Duodenal mucosa (tissue), 2 donors: ENCODE measurements at regions not wholly inside any gene's neighbourhood (a gene's known extent, or its start where the extent isn't known, plus 50 kb on each side); places are given as distances from the start of the nearest gene placed in this dataset.
"Not testable (repeated sequence)": the region's sequence is repeated elsewhere in the genome, so short reads cannot be mapped to it uniquely, and the experiment has no call there.

Source experiments
- H3K27ac ChIP-seq: one replicate; pipeline ENCODE4 v1.7.0; 2013; ENCODE audit warnings: low read depth, low read length
- H3K27me3 ChIP-seq, 2 donors: one replicate each; pipeline ENCODE4 v1.7.0; 2013; ENCODE audit warnings: low read length in 2 of 2, control low read depth in 1 of 2; ENCODE audit not compliant: insufficient read depth in 2 of 2, control insufficient read depth in 1 of 2
- H3K36me3 ChIP-seq, 2 donors: one replicate each; pipeline ENCODE4 v1.7.0; 2013; ENCODE audit warnings: low read length in 2 of 2, control low read depth in 1 of 2; ENCODE audit not compliant: insufficient read depth in 2 of 2, control insufficient read depth in 1 of 2
- H3K4me1 ChIP-seq, 2 donors: one replicate each; pipeline ENCODE4 v1.7.0; 2013; ENCODE audit warnings: low read length in 2 of 2, control low read depth in 1 of 2; ENCODE audit not compliant: insufficient read depth in 2 of 2, control insufficient read depth in 1 of 2
- H3K4me3 ChIP-seq, 2 donors: one replicate each; pipeline ENCODE4 v1.7.0; 2013; ENCODE audit warnings: low read length in 2 of 2, low read depth in 1 of 2
- H3K9ac ChIP-seq, 2 donors: one replicate each; pipeline ENCODE4 v1.7.0; 2013; ENCODE audit warnings: low read length in 2 of 2, low read depth in 1 of 2
- H3K9me3 ChIP-seq, 2 donors: one replicate each; pipeline ENCODE4 v1.7.0; 2013; ENCODE audit warnings: low read length in 2 of 2, control low read depth in 1 of 2; ENCODE audit not compliant: control insufficient read depth in 1 of 2

GRCh38 chr5:135776457-135776856, 58.0 kb upstream of the SLC25A48 start:
- no peak overlapping the region for H3K9ac ChIP-seq
- H3K4me3 ChIP-seq = no peak overlapping the region
- no peaks in the 10 kb centered on the region for H3K27me3 ChIP-seq
- H3K4me1 ChIP-seq = no peaks in the 10 kb centered on the region
- no peak overlapping the region for H3K27ac ChIP-seq
- H3K36me3 ChIP-seq = no peaks in the 10 kb centered on the region
- H3K9me3 ChIP-seq = no peaks in the 10 kb centered on the region

GRCh38 chr5:135761746-135762145, 72.7 kb upstream of the SLC25A48 start:
- no peaks in the 10 kb centered on the region for H3K27me3 ChIP-seq
- H3K9ac ChIP-seq = no peak overlapping the region

GRCh38 chr5:135759149-135759784, 75.2 kb upstream of the SLC25A48 start:
- H3K4me3 ChIP-seq = no peak overlapping the region

More at GRCh38 chr5:135761746-135762145, 72.7 kb upstream of the SLC25A48 start:
- H3K27ac ChIP-seq = no peak overlapping the region
- no peaks in the 10 kb centered on the region for H3K4me1 ChIP-seq
- no peak overlapping the region for H3K4me3 ChIP-seq
- H3K36me3 ChIP-seq = no peaks in the 10 kb centered on the region
- no peaks in the 10 kb centered on the region for H3K9me3 ChIP-seq

GRCh38 chr5:135753990-135754389, 80.5 kb upstream of the SLC25A48 start:
- Histone ChIP-seq H3K9me3 (no peaks in the 10 kb centered on the region), H3K4me1 (no peaks in the 10 kb centered on the region), H3K36me3 (no peaks in the 10 kb centered on the region)

More at GRCh38 chr5:135759149-135759784, 75.2 kb upstream of the SLC25A48 start:
- Histone ChIP-seq H3K27me3 (no peaks in the 10 kb centered on the region), H3K9ac (no peak overlapping the region), H3K27ac (no peak overlapping the region), H3K36me3 (no peaks in the 10 kb centered on the region), H3K9me3 (no peaks in the 10 kb centered on the region), H3K4me1 (no peaks in the 10 kb centered on the region)

GRCh38 chr5:135750506-135750905, 84.0 kb upstream of the SLC25A48 start:
- H3K4me3 ChIP-seq = no peak overlapping the region
- no peaks in the 10 kb centered on the region for H3K4me1 ChIP-seq
- H3K27ac ChIP-seq = no peak overlapping the region
- no peak overlapping the region for H3K9ac ChIP-seq
- H3K36me3 ChIP-seq = no peaks in the 10 kb centered on the region
- H3K27me3 ChIP-seq = no peaks in the 10 kb centered on the region
- no peaks in the 10 kb centered on the region for H3K9me3 ChIP-seq

More at GRCh38 chr5:135753990-135754389, 80.5 kb upstream of the SLC25A48 start:
- Histone ChIP-seq H3K9ac (no peak overlapping the region), H3K27me3 (no peaks in the 10 kb centered on the region), H3K4me3 (no peak overlapping the region), H3K27ac (no peak overlapping the region)

- no peaks in the 10 kb centered on the region for H3K4me1 ChIP-seq
- H3K4me3 ChIP-seq = no peak overlapping the region
- H3K27ac ChIP-seq = no peak overlapping the region
- no peaks in the 10 kb centered on the region for H3K27me3 ChIP-seq
- no peak overlapping the region for H3K9ac ChIP-seq
- H3K9me3 ChIP-seq = peaks cover 0 to 8% of the 10 kb centered on the region in 2 donors
- no peaks in the 10 kb centered on the region for H3K36me3 ChIP-seq
Observed at GRCh38 chr5:135747824-135748223, 86.6 kb upstream of the SLC25A48 start.

- no peak overlapping the region for H3K9ac ChIP-seq
- H3K27me3 ChIP-seq = no peaks in the 10 kb centered on the region
- H3K36me3 ChIP-seq = no peaks in the 10 kb centered on the region
- H3K4me3 ChIP-seq = no peak overlapping the region
- H3K9me3 ChIP-seq = peaks cover 0 to 8% of the 10 kb centered on the region in 2 donors
- H3K4me1 ChIP-seq = no peaks in the 10 kb centered on the region
- H3K27ac ChIP-seq = no peak overlapping the region
Observed at GRCh38 chr5:135745897-135746500, 88.5 kb upstream of the SLC25A48 start.

- Histone ChIP-seq H3K9me3 (peaks cover 0 to 8% of the 10 kb centered on the region in 2 donors), H3K4me3 (no peak overlapping the region), H3K36me3 (no peaks in the 10 kb centered on the region), H3K4me1 (no peaks in the 10 kb centered on the region), H3K27ac (no peak overlapping the region), H3K27me3 (no peaks in the 10 kb centered on the region), H3K9ac (no peak overlapping the region)
Observed at GRCh38 chr5:135743705-135744411, 90.6 kb upstream of the SLC25A48 start.

GRCh38 chr5:135743181-135743580, 91.3 kb upstream of the SLC25A48 start:
- H3K4me1 ChIP-seq = no peaks in the 10 kb centered on the region
- no peaks in the 10 kb centered on the region for H3K36me3 ChIP-seq
- no peak overlapping the region for H3K4me3 ChIP-seq
- no peaks in the 10 kb centered on the region for H3K27me3 ChIP-seq
- no peak overlapping the region for H3K27ac ChIP-seq
- H3K9ac ChIP-seq = no peak overlapping the region
- peaks cover 0 to 8% of the 10 kb centered on the region in 2 donors for H3K9me3 ChIP-seq

- not testable (repeated sequence) for H3K27me3 ChIP-seq, H3K4me1 ChIP-seq, H3K4me3 ChIP-seq, H3K36me3 ChIP-seq, H3K27ac ChIP-seq, H3K9me3 ChIP-seq, H3K9ac ChIP-seq
Observed at GRCh38 chr5:135742240-135742639, 92.2 kb upstream of the SLC25A48 start.
